ENCODE measurements at regions not wholly inside any gene's neighbourhood (a gene's known extent, or its start where the extent isn't known, plus 50 kb on each side); places are given as distances from the start of the nearest gene placed in this dataset.
"Not testable (repeated sequence)": the region's sequence is repeated elsewhere in the genome, so short reads cannot be mapped to it uniquely, and the experiment has no call there.

DNA sequence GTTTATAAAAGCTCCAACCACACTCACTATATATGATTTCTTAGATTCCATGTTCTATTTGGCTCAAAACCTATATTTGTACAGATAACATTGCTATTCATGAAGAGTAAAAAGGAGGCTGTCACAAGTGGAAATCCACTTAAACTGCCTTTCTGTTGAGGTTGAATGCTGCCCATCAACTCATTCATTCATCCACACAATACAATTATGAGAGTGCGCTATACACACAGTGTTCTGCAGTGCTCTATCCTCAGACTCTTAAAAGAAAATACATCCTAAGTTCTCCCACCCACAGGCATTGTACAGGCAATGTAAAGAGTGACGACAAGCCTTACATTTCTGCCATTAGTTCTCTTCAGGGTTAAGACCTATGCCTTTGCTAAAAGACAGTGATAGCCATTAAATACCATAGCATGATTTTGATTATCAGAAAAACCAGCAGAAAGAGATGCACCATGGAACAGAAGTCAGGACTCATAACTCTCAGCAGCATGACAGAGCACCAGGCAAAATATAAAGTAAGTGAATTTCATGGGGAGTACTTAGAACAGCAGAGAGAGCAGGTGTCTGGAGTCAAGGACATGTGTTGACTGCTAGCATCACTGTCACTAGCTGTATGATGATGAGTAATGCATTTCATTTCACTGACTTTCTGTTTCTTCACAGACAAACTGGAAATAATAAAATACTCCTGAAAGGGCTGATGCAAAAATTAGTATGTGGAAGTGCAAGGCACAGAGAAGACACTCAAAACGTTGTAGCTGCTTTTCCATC lies 218.0 kb downstream of the RBM26 start:
- DNase-seq: no peak

DNA sequence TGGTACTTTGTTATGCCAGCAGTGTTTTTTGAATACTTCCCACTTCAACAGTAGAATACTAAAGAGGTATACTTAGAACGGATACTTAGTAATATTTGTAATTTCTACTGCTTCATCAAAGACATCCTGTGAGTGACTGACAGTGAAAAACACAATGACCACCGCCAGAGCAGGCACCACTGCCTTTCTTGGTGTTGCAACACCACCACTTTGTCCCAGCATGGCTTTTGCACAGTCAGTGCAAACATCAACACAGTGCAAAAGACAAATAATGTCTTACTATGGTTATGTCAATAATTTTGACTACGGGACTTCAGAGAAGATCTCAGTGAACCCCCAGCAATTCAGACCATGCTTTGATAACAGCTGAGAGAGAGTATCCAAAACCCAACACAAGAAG lies 220.5 kb downstream of the RBM26 start:
- DNase-seq: no peak

DNA sequence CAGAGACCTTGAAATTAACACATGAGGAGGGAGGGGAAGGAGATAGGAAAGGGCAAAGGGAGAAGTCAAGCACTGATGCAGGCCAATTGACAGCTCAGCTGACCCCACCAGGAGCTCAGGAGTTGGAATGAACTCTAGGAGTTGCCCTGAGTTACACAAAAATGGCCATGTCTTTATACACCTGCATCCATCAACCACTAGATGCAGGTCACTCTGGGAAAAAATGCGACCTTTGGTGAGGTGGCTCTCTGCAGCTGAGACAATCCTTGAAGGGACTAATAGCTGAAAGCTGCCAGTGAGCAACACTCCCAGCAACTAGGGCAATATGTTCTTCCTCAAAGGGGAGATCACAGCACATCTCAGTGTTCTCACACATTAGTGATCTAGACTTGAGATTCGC lies 222.8 kb downstream of the RBM26 start:
- no peak for DNase-seq

DNA sequence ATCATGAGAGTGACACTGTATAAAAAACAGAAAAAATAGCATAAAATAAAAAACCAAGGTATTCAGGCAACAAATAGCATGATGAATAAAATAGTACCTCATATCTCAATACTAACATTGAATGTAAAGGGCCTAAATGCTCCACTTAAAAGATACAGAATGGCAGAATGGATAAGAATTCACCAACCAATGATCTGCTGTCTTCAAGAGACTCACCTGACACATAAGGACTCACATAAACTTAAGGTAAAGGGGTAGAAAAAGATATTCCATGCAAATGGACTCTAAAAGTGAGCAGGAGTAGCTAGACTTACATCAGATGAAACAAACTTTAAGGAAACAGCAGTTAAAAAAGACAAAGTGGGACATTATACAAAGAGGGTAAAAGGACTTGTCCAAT lies 232.4 kb downstream of the RBM26 start:
- not testable (repeated sequence) for DNase-seq

DNA sequence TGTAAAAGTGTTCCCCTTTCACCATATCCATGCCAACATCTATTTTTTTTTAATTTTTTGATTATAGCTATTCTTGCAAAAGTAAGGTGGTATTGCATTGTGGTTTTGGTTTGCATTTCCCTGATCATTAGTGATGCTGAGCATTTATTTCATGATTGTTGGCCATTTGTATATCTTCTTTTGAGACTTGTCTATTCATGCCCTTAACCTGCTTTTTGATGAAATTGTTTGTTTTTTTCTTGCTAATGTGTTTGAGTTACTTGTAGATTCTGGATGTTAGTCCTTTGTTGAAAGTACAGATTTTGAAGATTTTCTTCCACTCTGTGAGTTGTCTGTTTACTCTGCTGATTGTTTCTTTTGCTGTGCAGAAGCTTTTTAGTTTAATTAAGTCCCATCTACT lies 233.1 kb downstream of the RBM26 start:
- DNase-seq: not testable (repeated sequence)

DNA sequence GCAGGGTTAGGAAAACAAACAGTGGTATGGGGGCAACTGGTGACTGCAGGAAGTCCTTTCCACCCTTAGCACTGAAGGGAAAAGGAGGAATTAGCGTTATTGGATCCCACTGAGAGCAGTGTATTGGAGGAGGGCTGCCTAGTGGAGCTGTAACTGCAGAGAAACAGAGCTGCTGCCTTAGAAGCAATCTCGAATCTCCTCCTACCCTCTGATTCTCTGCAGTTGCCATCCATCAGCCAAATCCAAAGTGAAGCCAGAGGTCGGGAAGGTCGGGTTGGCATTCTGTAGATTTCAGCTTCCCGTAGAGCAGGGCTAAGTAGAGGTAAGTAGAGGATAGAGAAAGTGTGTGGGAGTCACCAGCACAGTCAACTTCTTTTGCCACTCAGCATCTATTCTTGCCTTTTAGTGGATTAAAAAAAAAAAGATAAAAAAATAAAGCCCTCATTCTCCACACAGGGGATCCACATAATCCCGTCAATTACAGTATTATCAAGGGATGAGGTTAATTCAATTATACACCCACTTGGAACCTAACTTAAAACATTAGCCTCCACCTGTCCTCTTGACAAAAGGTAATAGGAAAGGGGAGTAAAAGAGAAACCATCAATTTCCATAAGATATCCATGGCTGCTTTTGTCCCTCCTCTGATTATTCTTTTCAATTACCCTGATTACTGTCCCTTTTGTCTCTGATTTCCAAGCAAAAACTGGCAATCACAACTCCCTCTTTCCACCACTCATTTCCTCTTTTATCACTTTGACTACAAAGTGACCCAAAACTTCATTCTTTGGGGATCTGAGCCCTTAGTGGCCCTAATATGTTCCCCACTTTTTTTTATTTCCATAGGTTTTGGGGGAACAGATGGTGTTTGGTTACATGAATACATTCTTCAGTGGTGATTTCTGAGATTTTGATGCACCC lies 234.7 kb downstream of the RBM26 start:
- DNase-seq: no peak

DNA sequence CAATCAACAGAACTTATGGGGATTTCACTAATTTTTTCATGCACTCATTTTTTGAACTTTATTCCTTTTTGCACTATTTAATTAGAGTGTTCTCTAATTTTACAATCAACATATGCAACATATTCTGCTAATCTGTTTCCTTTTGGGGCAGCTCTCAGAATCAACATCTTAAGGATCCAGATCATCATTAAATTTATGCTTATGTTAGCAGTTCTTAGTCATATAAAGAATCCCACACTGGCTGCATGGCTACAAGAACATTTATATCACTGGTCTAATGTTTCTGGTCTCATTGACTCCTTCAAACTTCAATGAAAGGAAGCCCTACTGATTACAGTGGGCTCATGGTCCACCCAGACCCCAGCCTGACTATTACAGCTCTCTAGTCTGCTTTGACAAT lies 245.2 kb downstream of the RBM26 start:
- DNase-seq: no peak

DNA sequence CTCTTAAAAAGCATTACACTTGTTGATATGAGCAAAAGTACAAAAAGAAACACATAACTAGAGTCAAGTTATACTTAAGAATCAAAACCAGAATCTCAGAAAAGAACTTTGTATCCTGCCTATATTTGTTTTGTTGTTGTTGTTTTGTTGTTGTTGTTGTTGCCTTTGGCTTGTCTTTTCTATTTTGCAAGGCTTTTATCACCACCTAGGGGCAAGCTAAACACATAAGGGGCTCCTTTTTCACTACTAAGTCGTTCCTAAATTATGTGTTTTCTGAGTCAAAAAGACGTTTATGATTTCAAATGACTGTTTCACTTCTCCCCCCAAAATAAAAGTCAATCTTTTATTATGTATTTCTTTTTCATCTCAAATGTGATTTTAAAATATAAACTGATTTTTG lies 250.2 kb downstream of the RBM26 start:
- no peak for DNase-seq

DNA sequence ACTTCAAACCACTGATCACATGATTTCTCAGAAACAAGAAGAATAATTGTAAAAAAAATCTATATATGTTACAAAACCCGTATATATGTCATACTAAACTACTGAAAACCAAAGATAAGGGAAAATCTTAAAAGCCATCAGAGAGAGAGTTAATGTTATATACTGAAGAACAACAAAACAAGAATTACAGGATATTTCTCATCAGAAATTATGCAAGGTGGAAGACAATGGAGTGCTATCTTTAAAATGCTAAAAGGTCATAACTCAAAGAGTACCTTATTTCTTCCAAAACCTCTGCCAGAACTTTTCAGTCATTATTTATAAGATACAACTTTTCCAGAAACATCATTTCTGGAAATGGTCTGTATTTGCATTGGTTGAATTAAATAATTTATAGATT lies 256.8 kb downstream of the RBM26 start:
- no peak for DNase-seq

DNA sequence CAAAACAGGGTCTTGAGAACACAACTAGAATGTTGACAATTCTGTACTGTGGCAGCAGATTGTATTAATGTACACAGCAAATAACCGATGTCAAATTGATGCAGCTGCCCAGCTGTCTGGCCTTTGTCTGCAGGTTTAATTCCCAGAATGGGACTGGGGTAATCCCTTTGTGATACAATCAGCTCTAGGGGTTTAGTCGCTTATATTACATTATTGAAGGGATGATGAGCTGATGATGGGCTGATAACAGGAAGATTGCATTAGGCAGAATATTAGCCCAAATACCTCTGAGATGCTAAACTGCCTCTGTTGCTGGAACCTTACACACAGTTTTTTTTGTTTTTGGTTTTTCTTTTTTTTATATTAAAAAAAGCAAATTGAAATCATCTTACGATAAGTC lies 265.0 kb downstream of the RBM26 start:
- no peak for DNase-seq

DNA sequence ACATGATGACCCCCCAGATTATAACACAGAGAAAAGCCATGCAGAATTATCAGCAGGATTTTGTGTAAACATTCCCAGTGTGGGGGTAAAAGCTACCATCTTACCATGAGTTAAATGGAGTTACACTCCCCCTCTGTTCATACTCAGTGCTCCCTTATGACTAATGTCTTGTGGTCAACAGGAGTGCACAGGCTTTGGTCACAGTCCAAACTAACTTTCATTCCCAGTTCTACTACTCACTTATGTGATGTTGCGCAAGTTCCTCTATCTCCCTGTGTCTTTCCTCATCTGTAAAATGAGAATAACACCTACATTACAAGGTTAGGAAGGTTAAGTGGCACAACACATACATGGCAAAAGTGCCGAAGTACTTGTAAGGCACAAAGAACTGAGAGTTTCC lies 277.9 kb downstream of the RBM26 start:
- DNase-seq: no peak

DNA sequence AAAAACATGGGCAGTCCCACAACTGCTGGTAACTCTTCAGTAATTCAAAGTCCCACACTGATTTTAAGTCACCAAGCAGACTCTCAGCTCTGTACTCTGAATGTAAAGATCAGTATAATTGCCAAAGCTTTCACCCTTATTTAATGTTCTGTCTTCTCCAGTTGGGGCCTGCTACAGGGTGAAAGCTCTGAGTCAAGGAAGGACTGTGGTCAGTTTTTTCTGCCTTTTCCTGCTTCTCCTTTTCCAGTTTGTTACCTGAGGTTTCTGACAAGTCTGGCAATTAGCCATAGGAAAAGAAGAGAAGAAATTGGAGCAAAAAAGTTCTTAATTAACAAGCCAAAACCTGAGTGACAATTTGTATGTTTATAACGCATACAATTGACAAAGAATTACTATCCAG lies 279.3 kb downstream of the RBM26 start:
- no peak for DNase-seq

DNA sequence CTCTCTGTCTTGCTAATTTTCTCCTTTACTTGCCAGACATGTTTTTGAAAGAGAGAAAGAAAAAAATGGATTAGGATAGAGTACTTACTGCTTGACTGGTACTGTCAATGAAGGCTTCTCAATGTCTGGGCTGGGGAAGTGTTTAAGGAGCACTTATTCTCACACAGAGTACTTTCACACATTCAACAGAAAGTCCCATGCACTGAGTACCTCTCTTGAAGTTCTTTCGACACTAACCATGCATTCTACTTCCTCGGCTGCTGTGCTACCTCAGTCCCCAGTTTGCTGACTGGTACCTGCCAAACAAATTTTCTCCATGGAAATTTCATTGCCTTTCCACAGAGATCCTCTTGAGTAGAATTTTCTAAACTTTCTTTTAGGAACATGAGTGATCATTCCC lies 281.9 kb downstream of the RBM26 start:
- DNase-seq: no peak

DNA sequence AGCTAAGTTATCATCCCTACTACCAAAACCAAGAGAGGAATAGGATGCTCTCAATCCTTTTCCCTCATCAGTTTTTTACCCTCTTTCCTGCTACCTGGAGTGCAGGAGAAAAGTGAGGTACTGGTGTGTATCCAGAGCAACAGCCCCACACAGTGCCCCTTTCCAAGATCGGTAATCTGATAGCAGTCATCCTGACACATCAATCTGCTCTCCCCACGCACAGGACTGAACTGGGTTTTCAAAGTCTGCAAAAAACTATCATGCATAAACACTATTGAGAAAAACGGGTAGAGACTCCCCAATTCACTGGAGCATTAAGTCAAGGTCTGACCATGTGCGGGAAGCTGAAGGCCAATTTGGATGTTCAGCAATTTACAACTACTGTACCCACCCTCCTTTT lies 284.8 kb downstream of the RBM26 start:
- DNase-seq: no peak

DNA sequence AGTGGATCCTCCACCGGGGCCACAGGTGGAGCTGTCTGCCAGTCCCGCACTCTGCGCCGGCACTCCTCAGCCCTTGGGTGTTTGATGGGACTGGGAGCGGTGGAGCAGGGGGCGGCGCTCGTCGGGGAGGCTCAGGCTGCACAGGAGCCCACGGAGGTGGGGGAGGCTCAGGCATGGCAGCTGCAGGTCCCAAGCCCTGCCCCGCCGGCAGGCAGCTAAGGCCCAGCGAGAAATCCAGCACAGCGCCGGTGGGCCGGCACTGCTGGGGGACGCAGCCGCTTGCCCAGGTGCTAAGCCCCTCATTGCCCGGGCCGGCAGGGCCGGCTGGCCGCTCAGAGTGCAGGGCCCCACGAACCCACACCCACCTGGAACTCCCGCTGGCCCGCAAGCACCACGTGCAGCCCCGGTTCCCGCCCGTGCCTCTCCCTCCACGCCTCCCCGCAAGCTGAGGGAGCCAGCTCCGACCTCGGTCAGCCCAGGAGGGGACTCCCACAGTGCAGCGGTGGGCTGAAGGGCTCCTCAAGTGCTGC lies 286.4 kb downstream of the RBM26 start:
- no peak for DNase-seq

DNA sequence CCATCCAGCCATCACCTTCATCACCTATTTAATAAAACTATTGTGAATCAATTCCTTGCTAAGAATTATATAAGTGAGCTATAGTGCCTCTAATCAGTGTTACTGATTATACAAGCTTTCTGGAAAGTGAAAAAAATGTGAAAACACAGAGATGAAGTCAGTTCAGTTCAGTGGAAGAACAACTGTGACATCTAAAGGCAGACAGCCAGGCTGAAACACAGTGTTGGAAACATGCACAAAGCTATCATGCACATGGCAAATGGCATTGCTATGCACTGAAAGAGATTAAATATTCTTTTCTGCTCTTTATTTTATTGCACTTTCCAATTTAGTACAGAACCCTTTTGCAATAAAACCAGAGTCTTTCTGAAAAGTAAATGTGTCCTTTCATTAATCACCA lies 294.0 kb downstream of the RBM26 start:
- DNase-seq: no peak

DNA sequence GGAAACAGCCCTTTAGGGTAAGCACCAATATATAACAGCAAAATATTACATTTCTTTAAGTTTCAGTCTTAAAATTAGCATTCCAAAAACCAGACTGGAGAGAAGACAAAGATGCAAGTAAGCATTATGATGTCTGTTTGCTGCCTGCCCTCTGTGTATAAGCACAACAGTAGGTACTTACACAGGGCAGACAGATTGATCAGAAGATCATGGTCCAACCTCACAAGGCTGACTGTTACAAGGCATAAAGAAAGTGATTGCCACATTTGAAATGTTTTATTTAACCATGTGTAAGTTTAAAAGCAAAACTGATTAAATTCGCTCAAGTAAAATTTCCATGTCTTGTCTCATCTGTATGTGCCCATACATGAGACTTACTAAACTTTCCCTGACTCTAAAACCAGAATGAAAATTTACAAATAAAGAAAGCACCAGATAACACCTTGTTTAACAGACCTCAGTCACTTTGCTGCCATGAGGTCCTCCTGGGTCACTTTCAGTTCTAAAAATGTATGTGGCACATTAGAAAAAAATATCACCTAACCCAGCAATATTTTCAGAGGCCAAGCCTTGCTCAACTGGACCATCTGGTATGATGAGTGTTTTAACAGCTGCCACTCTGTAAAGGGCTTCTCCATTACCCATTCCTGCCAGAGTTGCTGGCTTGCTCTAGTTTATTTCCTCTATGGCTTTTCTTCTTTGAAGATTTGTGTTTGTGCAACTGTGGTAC lies 297.0 kb downstream of the RBM26 start:
- DNase-seq: no peak

DNA sequence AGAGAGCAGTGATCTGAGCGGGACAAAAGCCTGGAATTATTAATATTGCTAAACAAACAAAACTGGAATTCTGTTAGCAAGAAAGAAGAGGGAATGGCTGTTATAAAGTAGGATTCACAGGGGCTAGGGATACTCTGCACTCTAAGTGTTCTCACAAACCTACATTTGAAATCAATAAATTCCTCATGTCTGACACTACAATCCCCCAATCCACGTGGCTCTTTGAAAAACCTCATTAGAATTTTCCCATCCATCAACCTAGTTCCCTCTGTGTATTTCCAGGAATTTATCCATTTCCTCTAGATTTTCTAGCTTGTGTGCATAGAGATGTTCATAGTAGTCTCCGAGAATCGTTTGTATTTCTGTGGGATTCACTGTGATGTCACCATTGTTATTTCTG lies 307.5 kb downstream of the RBM26 start:
- DNase-seq: no peak

DNA sequence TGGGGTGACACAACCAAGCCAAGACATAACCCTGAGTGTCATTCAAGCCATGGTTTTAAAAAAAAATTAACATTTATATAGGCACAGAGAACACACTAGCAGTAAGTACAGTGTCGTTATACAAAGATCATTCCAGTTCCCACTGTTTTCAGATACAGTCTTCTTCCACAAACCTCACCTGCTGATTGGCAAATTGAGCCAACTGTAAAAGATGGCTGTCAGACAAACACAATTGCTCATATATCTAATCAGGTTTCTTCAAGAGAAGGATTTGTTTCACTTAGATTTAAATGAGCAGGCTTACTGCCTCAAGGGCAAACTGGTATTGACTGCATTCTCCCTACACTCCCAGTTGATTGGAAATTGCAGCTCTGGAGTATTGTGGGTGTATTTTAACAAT lies 308.9 kb downstream of the RBM26 start:
- DNase-seq: no peak

DNA sequence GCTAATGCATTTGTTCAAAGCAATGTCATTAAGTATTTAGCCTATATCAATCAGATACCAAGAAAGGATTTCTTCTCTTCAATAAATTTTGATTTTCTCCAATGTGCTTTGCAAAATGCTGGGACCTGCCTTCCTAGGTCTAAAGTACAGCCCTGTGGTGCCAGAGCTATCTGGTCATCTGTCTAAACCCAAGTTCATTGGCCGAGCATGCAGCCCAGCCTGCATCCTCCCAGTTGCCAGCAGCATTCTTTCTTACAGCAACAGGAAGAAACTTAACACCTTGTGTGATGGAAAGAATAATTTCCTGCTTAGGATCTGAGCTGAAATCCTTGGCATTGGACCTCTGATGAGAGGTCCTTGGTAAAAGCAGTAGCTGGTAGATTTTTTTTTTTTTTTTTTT lies 310.0 kb downstream of the RBM26 start:
- DNase-seq: no peak

DNA sequence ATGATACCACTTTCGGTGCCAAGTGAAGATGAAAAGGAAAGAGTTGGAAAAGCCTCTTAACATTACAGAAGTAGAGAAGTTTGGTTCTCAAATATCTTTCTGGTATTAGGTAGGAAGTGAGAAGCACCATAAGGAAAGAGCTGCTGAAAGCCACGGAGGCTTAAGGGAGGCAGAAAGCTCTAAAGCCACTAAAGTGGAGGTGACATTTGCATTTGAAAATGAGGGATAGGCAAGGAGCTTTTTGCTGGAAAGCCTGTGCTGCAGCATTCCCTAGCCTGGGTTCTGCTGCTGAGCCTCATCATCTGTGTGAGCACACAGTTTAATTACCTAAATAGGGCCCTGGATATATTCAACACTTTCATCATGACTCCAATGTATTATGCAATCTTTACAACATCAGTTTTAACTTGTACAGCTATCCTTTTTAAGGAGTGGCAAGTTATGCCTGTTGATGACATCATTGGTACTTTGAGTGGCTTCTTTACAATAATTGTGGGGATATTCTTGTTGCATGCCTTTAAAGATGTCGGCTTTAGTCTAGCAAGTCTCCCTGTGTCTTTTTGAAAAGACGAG lies 315.4 kb downstream of the RBM26 start:
- no peak for DNase-seq

DNA sequence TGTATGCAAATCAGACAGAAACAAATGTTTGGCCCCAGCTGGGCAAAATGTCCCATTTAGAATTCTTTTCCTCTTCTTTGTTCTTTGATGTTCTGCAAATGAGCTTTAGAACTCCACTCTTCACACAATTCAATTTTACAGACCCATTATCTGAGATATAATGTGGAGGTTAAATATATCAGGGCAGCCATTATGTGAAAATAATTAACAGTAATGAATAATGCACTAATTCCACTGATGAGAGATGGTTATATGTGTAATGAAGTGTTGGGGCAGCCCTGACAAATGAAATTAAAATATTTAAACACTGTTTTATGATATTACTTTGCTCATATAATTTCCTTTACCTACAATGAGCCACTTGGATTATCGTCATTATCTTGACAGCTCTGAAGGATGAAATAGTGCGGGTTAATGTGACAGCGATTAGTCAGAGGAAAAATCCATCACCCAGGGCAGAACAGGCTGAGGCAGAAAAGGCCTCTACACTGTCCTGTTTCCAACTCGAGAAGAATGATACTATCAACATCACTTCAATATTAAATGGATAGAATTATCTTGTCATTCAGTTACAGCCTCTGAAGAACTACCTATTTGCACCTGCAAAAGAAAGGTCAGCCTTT lies 321.1 kb downstream of the RBM26 start:
- DNase-seq: no peak
